Lower leg skin (tissue), 3 donors: ENCODE measurements at regions not wholly inside any gene's neighbourhood (a gene's known extent, or its start where the extent isn't known, plus 50 kb on each side); places are given as distances from the start of the nearest gene placed in this dataset.

ENCODE experiments used
- POLR2A ChIP-seq, 2 donors: fragments of 450-650 bp; IDR thresholded peaks; one replicate each; pipeline ENCODE4 v1.6.1; 2016 to 2017; ENCODE audit warnings: antibody characterized with exemption in 2 of 2, mild to moderate bottlenecking in 1 of 2, moderate library complexity in 1 of 2
- TF ChIP-seq, protein P1 (sequence below), 3 donors: fragments of 450-650 bp; IDR thresholded peaks; one replicate each; pipeline ENCODE4 v1.5.1; 2016; ENCODE audit warnings: antibody characterized with exemption in 3 of 3, mild to moderate bottlenecking in 3 of 3, moderate library complexity in 2 of 3

DNA sequence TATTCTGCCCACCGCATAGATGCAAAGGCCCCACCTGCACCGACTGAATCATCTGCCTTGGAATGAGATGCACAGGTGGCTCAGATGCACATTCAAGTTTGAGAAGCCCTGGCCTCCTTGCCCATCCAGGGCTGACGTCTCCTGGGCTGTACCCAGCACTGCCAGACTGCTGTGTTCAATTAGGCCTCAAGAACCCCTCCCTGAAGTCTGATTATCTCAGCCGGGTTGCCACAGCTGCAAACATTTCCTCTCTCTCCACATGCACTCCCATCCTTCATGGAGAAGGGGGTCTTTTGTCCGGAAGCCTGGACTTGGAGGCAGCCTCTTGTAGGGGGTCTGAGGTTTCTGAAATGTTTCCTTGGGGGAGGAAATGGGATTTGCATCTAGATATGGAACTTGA is 459.4 kb upstream of the PROK2 start:
- TF ChIP-seq, protein P1, sequence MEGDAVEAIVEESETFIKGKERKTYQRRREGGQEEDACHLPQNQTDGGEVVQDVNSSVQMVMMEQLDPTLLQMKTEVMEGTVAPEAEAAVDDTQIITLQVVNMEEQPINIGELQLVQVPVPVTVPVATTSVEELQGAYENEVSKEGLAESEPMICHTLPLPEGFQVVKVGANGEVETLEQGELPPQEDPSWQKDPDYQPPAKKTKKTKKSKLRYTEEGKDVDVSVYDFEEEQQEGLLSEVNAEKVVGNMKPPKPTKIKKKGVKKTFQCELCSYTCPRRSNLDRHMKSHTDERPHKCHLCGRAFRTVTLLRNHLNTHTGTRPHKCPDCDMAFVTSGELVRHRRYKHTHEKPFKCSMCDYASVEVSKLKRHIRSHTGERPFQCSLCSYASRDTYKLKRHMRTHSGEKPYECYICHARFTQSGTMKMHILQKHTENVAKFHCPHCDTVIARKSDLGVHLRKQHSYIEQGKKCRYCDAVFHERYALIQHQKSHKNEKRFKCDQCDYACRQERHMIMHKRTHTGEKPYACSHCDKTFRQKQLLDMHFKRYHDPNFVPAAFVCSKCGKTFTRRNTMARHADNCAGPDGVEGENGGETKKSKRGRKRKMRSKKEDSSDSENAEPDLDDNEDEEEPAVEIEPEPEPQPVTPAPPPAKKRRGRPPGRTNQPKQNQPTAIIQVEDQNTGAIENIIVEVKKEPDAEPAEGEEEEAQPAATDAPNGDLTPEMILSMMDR (IDR thresholded peaks at IDR 0.05): no peak
- TF ChIP-seq POLR2A (IDR thresholded peaks at IDR 0.05): no peak
